Fibroblast of skin of left biceps (primary cell): ENCODE measurements at regions not wholly inside any gene's neighbourhood (a gene's known extent, or its start where the extent isn't known, plus 50 kb on each side); places are given as distances from the start of the nearest gene placed in this dataset.
A peak's percentile ranks its signal among the peaks of the same experiment; 100 is the strongest.
"Not testable (repeated sequence)": the region's sequence is repeated elsewhere in the genome, so short reads cannot be mapped to it uniquely, and the experiment has no call there.

ENCODE experiments used
- DNase-seq, 2 experiments: peaks; one replicate each; pipeline ENCODE4 v3.0.0-alpha.2; 2013; ENCODE audit warnings: low read depth in 2 of 2

DNA sequence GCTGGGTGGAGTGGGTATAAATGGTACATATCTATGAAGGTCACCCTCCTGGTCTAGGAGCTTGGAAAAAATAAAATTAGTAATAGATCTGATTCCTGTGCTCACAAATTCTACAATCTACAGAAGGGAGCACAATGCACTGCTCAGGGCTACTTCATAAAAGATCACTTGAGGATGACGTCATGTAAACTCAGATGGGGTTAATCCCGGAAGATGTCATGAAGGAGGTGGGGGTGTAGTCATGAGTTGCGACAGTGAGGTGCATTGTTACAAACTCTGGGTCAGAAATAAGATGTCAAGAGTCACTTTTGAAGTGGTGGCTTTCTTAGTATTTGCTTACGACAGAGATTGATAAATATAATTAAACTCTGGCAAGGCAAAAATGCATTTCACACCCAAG, 68.2 kb downstream of the LHX9 start:
- no peak for DNase-seq

GRCh38 chr1:197986817-197987216, 69.6 kb downstream of the LHX9 start:
- DNase-seq: no peak

DNA sequence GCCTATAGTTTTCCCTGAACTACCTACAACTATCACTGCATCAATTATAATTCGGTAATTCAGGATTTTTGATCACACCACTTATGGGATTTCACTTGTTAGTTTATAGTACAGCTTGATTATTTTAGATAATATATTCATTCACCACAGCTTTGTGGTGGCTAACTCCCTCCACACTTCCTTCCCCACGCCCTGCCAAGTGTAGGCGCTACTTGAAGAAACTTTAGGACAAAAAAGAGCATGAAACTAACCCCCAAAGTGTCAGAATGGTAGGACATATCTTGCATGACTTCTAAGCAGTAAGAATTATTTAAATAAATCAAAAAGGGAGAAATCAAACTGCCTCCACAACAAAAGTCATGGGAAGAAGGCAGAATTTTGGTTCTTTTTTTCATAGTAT, 70.1 kb downstream of the LHX9 start:
- no peak for DNase-seq

GRCh38 chr1:197988581-197988980, 71.4 kb downstream of the LHX9 start:
- DNase-seq: not testable (repeated sequence)

DNA sequence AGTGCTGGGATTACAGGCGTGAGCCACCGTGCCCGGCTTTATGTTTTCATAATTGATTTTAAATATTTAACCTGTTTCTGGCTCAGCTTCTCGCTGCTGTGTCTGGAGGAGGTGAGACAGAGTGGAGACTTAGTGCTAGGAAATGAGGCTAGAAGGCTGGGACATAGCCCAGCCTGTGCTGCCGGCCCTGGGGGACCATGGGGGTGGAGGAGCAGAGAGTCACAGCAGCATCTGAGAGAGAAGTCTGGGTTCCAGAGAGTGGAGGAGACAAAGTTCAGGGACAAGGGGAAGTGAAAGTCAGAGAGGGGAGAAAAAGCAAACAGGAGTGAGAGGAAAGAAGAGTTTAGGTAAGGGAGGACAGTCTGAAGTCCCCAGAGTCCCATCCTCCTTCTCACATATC, 71.9 kb downstream of the LHX9 start:
- no peak for DNase-seq

GRCh38 chr1:197991594-197991993, 74.4 kb downstream of the LHX9 start:
- no peak for DNase-seq

GRCh38 chr1:197994907-197995407, 77.8 kb downstream of the LHX9 start:
- DNase-seq: no peak

DNA sequence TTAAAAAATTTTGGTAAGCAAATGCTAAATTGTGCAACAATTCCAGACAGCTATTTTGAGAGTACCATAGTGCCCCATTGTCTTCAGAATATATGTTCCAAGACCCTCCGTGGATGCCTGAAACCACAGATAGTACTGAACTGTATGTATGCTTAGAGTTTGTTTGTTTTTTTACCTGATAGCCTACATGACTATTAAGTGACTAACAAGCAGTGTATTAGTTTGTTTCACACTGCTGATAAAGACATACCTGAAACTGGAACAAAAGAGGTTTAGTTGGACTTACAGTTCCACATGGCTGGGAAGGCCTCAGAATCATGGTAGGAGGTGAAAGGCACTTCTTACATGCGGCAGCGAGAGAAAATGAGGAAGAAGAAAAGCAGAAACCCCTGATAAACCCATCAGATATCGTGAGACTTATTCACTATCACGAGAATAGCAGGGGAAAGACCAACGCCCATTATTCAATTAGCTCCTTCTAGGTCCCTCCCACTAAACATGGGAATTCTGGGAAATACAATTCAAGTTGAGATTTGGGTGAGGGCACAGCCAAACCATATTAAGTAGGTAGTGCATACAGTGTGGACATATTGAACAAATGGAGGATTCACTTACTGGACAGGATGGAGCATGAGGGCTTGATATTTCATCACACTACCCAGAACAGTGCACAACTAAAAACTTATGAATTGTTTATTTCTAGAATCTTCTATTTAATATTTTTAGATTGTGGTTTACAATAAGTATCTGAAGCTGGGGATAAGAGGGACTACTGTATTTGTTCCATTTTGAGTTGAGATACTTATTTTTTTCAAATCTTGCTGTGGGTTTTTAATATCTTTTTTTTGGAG, 78.5 kb downstream of the LHX9 start:
- no peak for DNase-seq

- DNase-seq: not testable (repeated sequence)
Observed at GRCh38 chr1:197996259-197996512, 79.0 kb downstream of the LHX9 start.

DNA sequence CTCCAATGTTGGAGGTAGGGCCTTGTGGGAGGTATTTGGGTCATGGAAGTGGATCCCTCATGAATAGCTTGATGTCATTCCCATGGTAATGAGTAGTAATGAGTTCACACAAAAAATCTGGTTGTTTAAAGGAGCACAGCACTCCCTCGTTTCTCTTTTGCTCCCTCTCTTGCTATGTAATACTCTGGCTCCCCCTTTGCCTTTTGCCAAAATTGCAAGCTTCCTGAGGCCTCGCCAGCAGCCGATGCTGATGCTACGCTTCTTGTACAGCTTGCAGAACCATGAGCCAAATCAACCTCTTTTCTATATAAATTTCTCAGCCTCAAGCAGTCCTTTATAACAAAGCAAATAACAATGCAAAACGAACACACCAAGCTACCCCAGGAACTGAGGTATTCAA, 80.9 kb downstream of the LHX9 start:
- DNase-seq: no peak

DNA sequence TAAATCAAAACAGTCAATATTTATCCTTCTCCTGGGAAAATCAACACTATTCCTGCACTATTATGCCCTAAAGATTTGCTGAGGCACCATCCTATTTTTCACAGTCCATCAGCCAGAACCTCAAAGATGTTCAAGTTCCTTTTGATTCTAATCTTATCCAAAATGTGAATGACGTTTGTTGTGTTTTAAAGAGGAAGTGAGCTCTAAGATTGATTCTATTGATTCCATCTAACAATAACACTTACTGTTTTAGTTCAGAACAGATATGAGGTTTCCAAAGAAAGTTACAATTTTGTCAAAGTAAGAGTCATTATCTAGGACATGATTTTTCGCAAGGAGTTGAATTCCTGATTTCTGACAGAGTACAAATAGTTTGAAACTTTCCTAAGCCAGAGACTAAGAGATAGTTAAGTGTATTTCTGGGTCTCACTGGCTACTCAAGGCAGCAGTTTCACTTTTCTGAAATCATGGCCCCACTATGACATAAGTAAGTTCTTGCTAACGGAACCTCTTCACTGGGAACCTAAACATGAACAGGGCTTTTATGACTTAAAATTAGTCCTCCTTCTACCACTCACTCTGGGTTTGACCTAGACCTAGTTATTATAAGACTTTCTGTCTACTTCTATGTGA, 84.7 kb downstream of the LHX9 start:
- DNase-seq: peak in 1 of 2 experiments; percentile 25

DNA sequence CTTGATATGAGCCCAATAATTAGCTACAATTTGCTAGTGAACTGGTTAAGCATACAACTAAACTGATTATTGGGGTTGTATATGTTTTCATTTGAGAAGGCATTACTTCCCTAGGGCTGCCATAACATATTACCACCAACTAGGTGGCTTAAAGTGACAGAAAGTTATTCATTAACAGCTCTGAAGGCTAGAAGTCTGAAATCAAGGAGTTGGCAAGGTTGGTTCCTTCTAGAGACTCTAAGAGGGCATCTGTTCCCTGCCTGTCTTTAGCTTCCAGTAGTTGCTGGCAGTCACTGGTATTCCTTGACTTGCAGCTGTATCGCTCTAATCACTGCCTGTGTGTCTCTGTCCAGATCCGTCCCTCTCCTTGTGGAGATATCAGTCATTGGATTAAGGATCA, 86.3 kb downstream of the LHX9 start:
- no peak for DNase-seq

- DNase-seq: no peak
Observed at GRCh38 chr1:198007011-198007410, 89.8 kb downstream of the LHX9 start.

DNA sequence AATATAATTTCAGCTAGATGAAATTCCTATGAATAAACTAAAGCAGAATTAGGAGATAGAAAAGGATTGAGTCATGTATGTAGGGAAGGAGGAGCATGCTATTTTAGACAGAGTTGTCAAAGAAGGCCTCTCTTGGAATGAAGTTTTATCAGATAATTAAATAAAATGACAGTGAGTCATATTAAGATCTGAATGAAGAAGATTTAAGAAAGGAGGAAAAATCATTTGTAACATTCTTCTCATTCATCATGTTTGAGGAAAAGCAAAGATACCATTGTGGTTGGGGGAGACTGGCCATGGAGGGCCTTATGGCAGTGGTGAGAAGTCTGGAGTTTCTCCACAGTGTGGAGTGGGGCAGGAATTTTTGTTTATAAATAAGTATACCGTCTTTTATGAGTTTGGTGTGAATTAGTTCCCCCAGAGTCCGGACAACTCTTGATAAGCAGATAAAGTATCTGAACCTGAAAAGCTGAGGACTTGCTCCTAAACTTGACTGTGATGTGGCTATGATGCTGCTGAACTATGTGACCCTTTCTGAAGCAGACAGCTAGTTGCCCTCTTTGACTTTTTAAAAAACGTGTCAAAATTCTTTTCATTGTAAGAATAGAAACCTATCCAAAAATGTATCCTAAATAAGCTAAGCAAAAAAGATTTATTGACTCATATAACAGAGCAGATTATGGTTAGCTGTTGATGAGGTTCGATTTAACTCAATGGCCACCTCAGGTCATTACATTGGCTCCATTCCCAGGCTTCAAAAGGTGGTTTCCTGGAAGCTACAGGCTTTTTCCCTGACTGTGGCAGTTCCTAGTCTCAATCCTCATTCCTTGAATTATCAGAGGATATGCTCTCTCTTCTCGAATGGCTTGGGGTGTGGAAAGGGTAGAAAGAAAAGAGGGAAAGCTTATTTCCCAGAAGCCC, 90.8 kb downstream of the LHX9 start:
- peak in 1 of 2 experiments; percentile 26 for DNase-seq

DNA sequence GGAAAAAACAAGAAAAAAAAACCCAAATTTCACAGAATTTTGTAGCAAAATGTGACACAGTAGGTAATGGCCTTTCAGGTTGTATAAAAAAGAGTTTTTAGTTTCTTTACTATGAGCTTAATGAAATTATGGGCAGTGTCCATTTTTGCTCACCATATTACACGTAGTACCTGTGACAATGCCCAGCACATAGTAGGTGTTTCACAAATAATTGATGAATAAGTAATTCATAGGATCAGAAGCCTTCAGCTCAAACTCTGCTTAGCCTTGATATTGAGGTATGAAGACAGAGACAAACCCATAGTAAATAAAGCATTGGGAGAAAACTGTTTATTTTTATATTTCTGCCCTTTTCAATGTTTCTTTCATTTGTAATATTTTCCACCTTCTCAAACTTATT, 97.2 kb downstream of the LHX9 start:
- no peak for DNase-seq

GRCh38 chr1:198015309-198015708, 98.1 kb downstream of the LHX9 start:
- no peak for DNase-seq

GRCh38 chr1:198018529-198018928, 101.4 kb downstream of the LHX9 start:
- peak; percentile 84 to 86 for DNase-seq

- DNase-seq: no peak
Observed at GRCh38 chr1:198019126-198019525, 102.0 kb downstream of the LHX9 start.

- no peak for DNase-seq
Observed at GRCh38 chr1:198024336-198024735, 107.2 kb downstream of the LHX9 start.

GRCh38 chr1:198024782-198025181, 107.6 kb downstream of the LHX9 start:
- no peak for DNase-seq

- peak; percentile 35 to 42 for DNase-seq
Observed at GRCh38 chr1:198030682-198031081, 113.5 kb downstream of the LHX9 start.

- no peak for DNase-seq
Observed at GRCh38 chr1:198031086-198031485, 113.9 kb downstream of the LHX9 start.
